Gastroesophageal sphincter (tissue), 3 donors: ENCODE measurements at regions not wholly inside any gene's neighbourhood (a gene's known extent, or its start where the extent isn't known, plus 50 kb on each side); places are given as distances from the start of the nearest gene placed in this dataset.

Experiments used
- EP300 ChIP-seq: sonication (generic); formaldehyde crosslinking; IDR thresholded peaks from one replicate; pipeline ENCODE4 v1.6.1; 2017; ENCODE audit warnings: antibody characterized with exemption, mild to moderate bottlenecking
- POLR2A ChIP-seq, 2 donors: fragments of 450-650 bp; IDR thresholded peaks; one replicate each; pipeline ENCODE4 v1.6.1; 2017; ENCODE audit warnings: antibody characterized with exemption in 2 of 2, mild to moderate bottlenecking in 2 of 2, moderate library complexity in 1 of 2
- POLR2AphosphoS5 ChIP-seq: sonication (generic); formaldehyde crosslinking; IDR thresholded peaks from one replicate; pipeline ENCODE4 v1.6.1; 2017; ENCODE audit warnings: antibody characterized with exemption
- TF ChIP-seq, protein P1 (sequence below), 4 experiments: fragments of 200-600 bp in 2 of 4; fragments of 450-650 bp in 2 of 4; sonication (generic) in 1 of 4; IDR thresholded peaks; one replicate each; pipeline ENCODE4 v1.5.1; 2017 to 2019; ENCODE audit warnings: antibody characterized with exemption in 4 of 4, mild to moderate bottlenecking in 2 of 4, moderate library complexity in 2 of 4

DNA sequence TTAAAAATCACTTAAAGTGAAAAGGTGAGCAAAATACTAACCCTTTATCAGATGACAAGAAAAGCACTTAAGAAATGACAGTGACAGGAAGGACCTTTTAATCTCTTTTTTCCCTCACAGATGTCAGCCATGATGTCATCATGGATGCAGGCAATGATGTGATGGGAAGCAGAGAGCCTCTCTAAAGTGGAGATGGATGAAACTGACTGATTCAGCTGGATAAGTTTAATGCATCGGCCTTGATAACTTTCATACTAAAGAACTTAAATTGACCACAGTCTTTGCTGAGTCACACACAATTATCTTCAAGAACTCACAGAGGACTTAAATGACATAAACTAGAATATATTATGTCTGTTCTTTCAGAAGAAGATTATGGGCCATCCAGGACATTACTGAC lies 153.2 kb upstream of the FGF10 start:
- TF ChIP-seq, protein P1, sequence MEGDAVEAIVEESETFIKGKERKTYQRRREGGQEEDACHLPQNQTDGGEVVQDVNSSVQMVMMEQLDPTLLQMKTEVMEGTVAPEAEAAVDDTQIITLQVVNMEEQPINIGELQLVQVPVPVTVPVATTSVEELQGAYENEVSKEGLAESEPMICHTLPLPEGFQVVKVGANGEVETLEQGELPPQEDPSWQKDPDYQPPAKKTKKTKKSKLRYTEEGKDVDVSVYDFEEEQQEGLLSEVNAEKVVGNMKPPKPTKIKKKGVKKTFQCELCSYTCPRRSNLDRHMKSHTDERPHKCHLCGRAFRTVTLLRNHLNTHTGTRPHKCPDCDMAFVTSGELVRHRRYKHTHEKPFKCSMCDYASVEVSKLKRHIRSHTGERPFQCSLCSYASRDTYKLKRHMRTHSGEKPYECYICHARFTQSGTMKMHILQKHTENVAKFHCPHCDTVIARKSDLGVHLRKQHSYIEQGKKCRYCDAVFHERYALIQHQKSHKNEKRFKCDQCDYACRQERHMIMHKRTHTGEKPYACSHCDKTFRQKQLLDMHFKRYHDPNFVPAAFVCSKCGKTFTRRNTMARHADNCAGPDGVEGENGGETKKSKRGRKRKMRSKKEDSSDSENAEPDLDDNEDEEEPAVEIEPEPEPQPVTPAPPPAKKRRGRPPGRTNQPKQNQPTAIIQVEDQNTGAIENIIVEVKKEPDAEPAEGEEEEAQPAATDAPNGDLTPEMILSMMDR (IDR thresholded peaks at IDR 0.05): no peak
- no peak for TF ChIP-seq EP300
- no peak for TF ChIP-seq POLR2A (IDR thresholded peaks at IDR 0.05)
- TF ChIP-seq POLR2AphosphoS5: no peak
